Endothelial cell (in vitro differentiated cells): ENCODE measurements at regions not wholly inside any gene's neighbourhood (a gene's known extent, or its start where the extent isn't known, plus 50 kb on each side); places are given as distances from the start of the nearest gene placed in this dataset.

Experiments used
- DNase-seq: peaks from one replicate; pipeline ENCODE4 v3.0.0; 2021; ENCODE audit warnings: low spot score
- H3K27ac Mint-ChIP-seq: one replicate; pipeline ENCODE4 v1.8.0; 2021; ENCODE audit warnings: mixed read lengths, inconsistent platforms; ENCODE audit not compliant: unreplicated experiment
- H3K27me3 Mint-ChIP-seq: one replicate; pipeline ENCODE4 v1.8.0; 2021; ENCODE audit warnings: mild to moderate bottlenecking, moderate library complexity, mixed read lengths, inconsistent platforms; ENCODE audit not compliant: unreplicated experiment
- H3K36me3 Mint-ChIP-seq: one replicate; pipeline ENCODE4 v1.8.0; 2021; ENCODE audit warnings: mild to moderate bottlenecking, low read depth, mixed read lengths, inconsistent platforms; ENCODE audit not compliant: unreplicated experiment
- H3K4me1 Mint-ChIP-seq: one replicate; pipeline ENCODE4 v1.8.0; 2021; ENCODE audit warnings: mild to moderate bottlenecking, mixed read lengths, inconsistent platforms; ENCODE audit not compliant: unreplicated experiment
- H3K4me3 Mint-ChIP-seq: one replicate; pipeline ENCODE4 v1.8.0; 2021; ENCODE audit warnings: mild to moderate bottlenecking, mixed read lengths, inconsistent platforms; ENCODE audit not compliant: unreplicated experiment
- H3K9me3 Mint-ChIP-seq: one replicate; pipeline ENCODE4 v1.8.0; 2021; ENCODE audit warnings: mixed read lengths, inconsistent platforms; ENCODE audit not compliant: unreplicated experiment
- CTCF ChIP-seq: fragments of 200-600 bp; sonication (generic); IDR thresholded peaks from one replicate; pipeline ENCODE4 v1.5.0; 2021; ENCODE audit warnings: antibody characterized with exemption; ENCODE audit not compliant: unreplicated experiment

GRCh38 chr7:57375783-57376182, 74.2 kb upstream of the ZNF716 start:
- Mint-ChIP-seq H3K27ac (no peak overlapping the region), H3K9me3 (peaks cover 48% of the 10 kb centered on the region), H3K4me1 (no peaks in the 10 kb centered on the region), H3K4me3 (no peak overlapping the region), H3K27me3 (peaks cover 3% of the 10 kb centered on the region), H3K36me3 (peaks cover 31% of the 10 kb centered on the region)
- TF ChIP-seq CTCF: no peak
- no peak for DNase-seq

- Mint-ChIP-seq H3K36me3 (peaks cover 18% of the 10 kb centered on the region), H3K4me1 (no peaks in the 10 kb centered on the region), H3K27me3 (peaks cover 17% of the 10 kb centered on the region), H3K27ac (no peak overlapping the region), H3K9me3 (peaks cover 35% of the 10 kb centered on the region), H3K4me3 (no peak overlapping the region)
- DNase-seq: no peak
- TF ChIP-seq CTCF: no peak
Measured at GRCh38 chr7:57381581-57381980, 68.4 kb upstream of the ZNF716 start.

DNA sequence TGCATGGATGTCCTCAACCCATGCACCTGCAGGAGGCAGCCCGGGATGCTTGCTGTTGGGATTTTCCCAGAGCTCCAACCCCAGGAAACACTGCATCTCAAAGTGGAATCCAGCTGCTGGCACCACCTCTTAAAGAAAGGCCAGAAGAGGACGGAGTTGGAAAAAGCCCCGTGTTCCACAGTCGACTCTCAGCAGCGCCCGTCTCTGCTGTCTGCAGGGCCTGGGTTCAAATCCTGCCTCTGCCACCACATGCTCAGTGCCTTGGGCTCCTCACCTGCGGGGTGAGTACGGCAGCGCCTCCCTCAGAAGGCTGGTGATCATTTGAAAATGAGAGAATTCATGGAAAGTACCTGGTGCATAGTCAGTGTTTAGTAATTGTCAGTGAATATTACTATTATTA, 65.6 kb upstream of the ZNF716 start:
- no peaks in the 10 kb centered on the region for H3K4me1 Mint-ChIP-seq
- H3K4me3 Mint-ChIP-seq: no peak overlapping the region
- H3K27me3 Mint-ChIP-seq: peaks cover 18% of the 10 kb centered on the region
- peaks cover 53% of the 10 kb centered on the region for H3K9me3 Mint-ChIP-seq
- TF ChIP-seq CTCF: no peak
- no peak overlapping the region for H3K27ac Mint-ChIP-seq
- peaks cover 26% of the 10 kb centered on the region for H3K36me3 Mint-ChIP-seq
- DNase-seq: no peak

DNA sequence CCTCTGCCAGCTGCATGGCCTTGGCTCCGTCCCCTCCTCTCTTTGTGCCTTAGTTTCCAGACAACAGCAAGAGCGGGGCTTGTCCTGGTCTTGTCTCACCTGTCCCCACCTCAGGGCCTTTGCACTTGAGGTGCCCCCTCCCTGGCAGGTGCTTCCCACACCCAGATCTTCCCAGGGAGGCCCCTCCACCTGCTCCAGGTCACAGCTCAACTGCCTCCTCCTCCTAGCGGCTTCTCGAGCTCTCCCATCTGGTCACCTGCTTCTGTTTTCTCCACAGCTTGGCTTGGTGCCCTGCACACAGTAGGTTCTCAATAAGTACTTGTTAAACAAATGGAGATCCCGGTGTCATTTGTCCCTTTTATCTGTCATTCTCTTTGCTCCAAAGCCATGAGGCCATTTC, 64.3 kb upstream of the ZNF716 start:
- Mint-ChIP-seq H3K27ac (no peak overlapping the region), H3K36me3 (peaks cover 31% of the 10 kb centered on the region), H3K4me1 (no peaks in the 10 kb centered on the region), H3K4me3 (no peak overlapping the region), H3K27me3 (peaks cover 18% of the 10 kb centered on the region), H3K9me3 (peaks cover 58% of the 10 kb centered on the region)
- TF ChIP-seq CTCF: no peak
- no peak for DNase-seq

DNA sequence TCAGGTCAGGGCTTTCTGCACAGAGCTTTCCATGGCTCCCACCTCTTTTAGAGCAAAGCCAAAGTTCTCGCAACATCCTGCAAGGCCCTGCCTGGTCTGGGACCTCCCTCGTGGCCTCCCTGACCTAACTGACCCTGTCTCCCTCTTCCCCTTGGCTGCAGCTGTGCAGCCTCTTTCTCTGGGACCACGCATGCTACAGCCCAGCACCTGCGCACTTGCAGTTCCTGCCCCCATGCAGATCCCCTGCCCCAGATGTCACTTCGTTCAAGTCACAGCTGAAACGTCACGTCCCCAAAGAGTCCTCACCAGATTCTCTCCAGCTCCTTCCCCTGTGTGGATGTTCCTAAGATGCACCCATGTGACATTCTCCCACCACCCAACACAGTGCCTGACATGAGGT, 61.2 kb upstream of the ZNF716 start:
- H3K9me3 Mint-ChIP-seq: peaks cover 49% of the 10 kb centered on the region
- peaks cover 22% of the 10 kb centered on the region for H3K36me3 Mint-ChIP-seq
- DNase-seq: no peak
- no peaks in the 10 kb centered on the region for H3K4me1 Mint-ChIP-seq
- no peak for TF ChIP-seq CTCF
- H3K27me3 Mint-ChIP-seq: peaks cover 9% of the 10 kb centered on the region
- no peak overlapping the region for H3K4me3 Mint-ChIP-seq
- H3K27ac Mint-ChIP-seq: no peak overlapping the region
